Embryonic facial prominence (tissue), 1 donor: ENCODE measurements at regions not wholly inside any gene's neighbourhood (a gene's known extent, or its start where the extent isn't known, plus 50 kb on each side); places are given as distances from the start of the nearest gene placed in this dataset.

Experiments used
- DNase-seq: peaks from one replicate; pipeline ENCODE4 v3.0.0-alpha.2; 2016; ENCODE audit errors: extremely low spot score

GRCh38 chr10:36175954-36176353 lies 533.9 kb upstream of the FZD8 start:
- DNase-seq: no peak

GRCh38 chr10:36173364-36173763 lies 531.3 kb upstream of the FZD8 start:
- DNase-seq: no peak

- no peak for DNase-seq
Measured at GRCh38 chr10:36171953-36172940, 530.2 kb upstream of the FZD8 start.

- no peak for DNase-seq
Measured at GRCh38 chr10:36171556-36171952, 529.5 kb upstream of the FZD8 start.

- DNase-seq: no peak
Measured at GRCh38 chr10:36170943-36171501, 528.9 kb upstream of the FZD8 start.

GRCh38 chr10:36170142-36170719 lies 528.1 kb upstream of the FZD8 start:
- no peak for DNase-seq

GRCh38 chr10:36168777-36169176 lies 526.7 kb upstream of the FZD8 start:
- DNase-seq: no peak

GRCh38 chr10:36164556-36165504 lies 522.7 kb upstream of the FZD8 start:
- no peak for DNase-seq

GRCh38 chr10:36163827-36164226 lies 521.7 kb upstream of the FZD8 start:
- no peak for DNase-seq

GRCh38 chr10:36157486-36157885 lies 515.4 kb upstream of the FZD8 start:
- DNase-seq: no peak

GRCh38 chr10:36148207-36148606 lies 506.1 kb upstream of the FZD8 start:
- DNase-seq: no peak

- no peak for DNase-seq
Measured at GRCh38 chr10:36147529-36147928, 505.4 kb upstream of the FZD8 start.

- no peak for DNase-seq
Measured at GRCh38 chr10:36141856-36142560, 499.9 kb upstream of the FZD8 start.

- DNase-seq: no peak
Measured at GRCh38 chr10:36129051-36129450, 487.0 kb upstream of the FZD8 start.

- no peak for DNase-seq
Measured at GRCh38 chr10:36126076-36126475, 484.0 kb upstream of the FZD8 start.

GRCh38 chr10:36119455-36119854 lies 477.4 kb upstream of the FZD8 start:
- no peak for DNase-seq

GRCh38 chr10:36118314-36118713 lies 476.2 kb upstream of the FZD8 start:
- DNase-seq: no peak

- DNase-seq: no peak
Measured at GRCh38 chr10:36117890-36118289, 475.8 kb upstream of the FZD8 start.

- no peak for DNase-seq
Measured at GRCh38 chr10:36117231-36117630, 475.1 kb upstream of the FZD8 start.

GRCh38 chr10:36116731-36117130 lies 474.6 kb upstream of the FZD8 start:
- no peak for DNase-seq

- DNase-seq: no peak
Measured at GRCh38 chr10:36116040-36116439, 473.9 kb upstream of the FZD8 start.
